MM.1S (cell line): ENCODE measurements at regions not wholly inside any gene's neighbourhood (a gene's known extent, or its start where the extent isn't known, plus 50 kb on each side); places are given as distances from the start of the nearest gene placed in this dataset.

Source experiments
- CTCF ChIP-seq: fragments of 300-600 bp; sonication (generic); IDR thresholded peaks from 2 replicates; pipeline ENCODE4 v1.5.1; 2016; ENCODE audit warnings: antibody characterized with exemption, low read length, mixed read lengths
- EZH2 ChIP-seq: fragments of 300-600 bp; sonication (generic); optimal IDR thresholded peaks from 2 replicates; pipeline ENCODE3; 2017; ENCODE audit warnings: low read depth, mild to moderate bottlenecking, antibody characterized with exemption, low read length, mixed read lengths

- TF ChIP-seq EZH2 (no peak), CTCF (no peak)
Observed at GRCh38 chr17:52738791-52739190, 580.3 kb upstream of the CA10 start.
